Testis (tissue), 2 donors: ENCODE measurements at regions not wholly inside any gene's neighbourhood (a gene's known extent, or its start where the extent isn't known, plus 50 kb on each side); places are given as distances from the start of the nearest gene placed in this dataset.

Experiments used
- DNase-seq: peaks from one replicate; pipeline ENCODE4 v3.0.0-alpha.2; 2019
- H3K27ac ChIP-seq, 2 donors: fragments of 200-600 bp; sonication (generic); one replicate each; pipeline ENCODE4 v1.5.1; 2019
- H3K27me3 ChIP-seq: fragments of 200-600 bp; sonication (generic); one replicate; pipeline ENCODE4 v1.5.1; 2019
- H3K36me3 ChIP-seq: fragments of 200-600 bp; sonication (generic); one replicate; pipeline ENCODE4 v1.5.1; 2017; ENCODE audit warnings: low read depth; ENCODE audit errors: missing control alignments
- H3K4me1 ChIP-seq: fragments of 200-600 bp; sonication (generic); one replicate; pipeline ENCODE4 v1.5.1; 2019
- H3K4me3 ChIP-seq, 2 donors: fragments of 200-600 bp; sonication (generic); one replicate each; pipeline ENCODE4 v1.5.1; 2017 to 2019
- H3K9me3 ChIP-seq: fragments of 200-600 bp; sonication (generic); one replicate; pipeline ENCODE4 v1.5.1; 2017
- POLR2A ChIP-seq: fragments of 450-650 bp; IDR thresholded peaks from one replicate; pipeline ENCODE4 v1.6.1; 2017; ENCODE audit warnings: antibody characterized with exemption, mild to moderate bottlenecking, moderate library complexity
- WGBS, 2 donors: methylation state at CpG; one replicate each; pipeline ENCODE4 v1.1.5; 2018; 5-methylcytosine and 5-hydroxymethylcytosine counted together
- intact Hi-C: fragments of 100-400 bp; cut with DNase I; formaldehyde crosslinking; loops from one replicate; pipeline ENCODE4 v1.15.1; 2023; ENCODE audit warnings: low total_unique reads
- TF ChIP-seq, protein P1 (sequence below), 3 experiments: fragments of 450-650 bp in 2 of 3; fragments of 200-600 bp in 1 of 3; sonication (generic) in 1 of 3; IDR thresholded peaks; one replicate each; pipeline ENCODE4 v1.5.1; 2016 to 2019; ENCODE audit warnings: antibody characterized with exemption in 3 of 3, mild to moderate bottlenecking in 2 of 3, moderate library complexity in 1 of 3

- no peaks in the 10 kb centered on the region for H3K27me3 ChIP-seq
- H3K4me1 ChIP-seq = no peaks in the 10 kb centered on the region
- H3K9me3 ChIP-seq = no peaks in the 10 kb centered on the region
- H3K36me3 ChIP-seq = no peaks in the 10 kb centered on the region
- TF ChIP-seq POLR2A = no peak
- TF ChIP-seq, protein P1, sequence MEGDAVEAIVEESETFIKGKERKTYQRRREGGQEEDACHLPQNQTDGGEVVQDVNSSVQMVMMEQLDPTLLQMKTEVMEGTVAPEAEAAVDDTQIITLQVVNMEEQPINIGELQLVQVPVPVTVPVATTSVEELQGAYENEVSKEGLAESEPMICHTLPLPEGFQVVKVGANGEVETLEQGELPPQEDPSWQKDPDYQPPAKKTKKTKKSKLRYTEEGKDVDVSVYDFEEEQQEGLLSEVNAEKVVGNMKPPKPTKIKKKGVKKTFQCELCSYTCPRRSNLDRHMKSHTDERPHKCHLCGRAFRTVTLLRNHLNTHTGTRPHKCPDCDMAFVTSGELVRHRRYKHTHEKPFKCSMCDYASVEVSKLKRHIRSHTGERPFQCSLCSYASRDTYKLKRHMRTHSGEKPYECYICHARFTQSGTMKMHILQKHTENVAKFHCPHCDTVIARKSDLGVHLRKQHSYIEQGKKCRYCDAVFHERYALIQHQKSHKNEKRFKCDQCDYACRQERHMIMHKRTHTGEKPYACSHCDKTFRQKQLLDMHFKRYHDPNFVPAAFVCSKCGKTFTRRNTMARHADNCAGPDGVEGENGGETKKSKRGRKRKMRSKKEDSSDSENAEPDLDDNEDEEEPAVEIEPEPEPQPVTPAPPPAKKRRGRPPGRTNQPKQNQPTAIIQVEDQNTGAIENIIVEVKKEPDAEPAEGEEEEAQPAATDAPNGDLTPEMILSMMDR (IDR thresholded peaks at IDR 0.05) = no peak
- no peak for DNase-seq
- WGBS, 2 donors = 94% methylated on average over 7 to 10 of the region's 10 CpGs
- H3K27ac ChIP-seq = no peak overlapping the region
- intact Hi-C loops = no loop called here
- no peak overlapping the region for H3K4me3 ChIP-seq
These were observed 1074.3 kb downstream of the BRD1 start for GRCh38 chr22:48753381-48753730.

DNA sequence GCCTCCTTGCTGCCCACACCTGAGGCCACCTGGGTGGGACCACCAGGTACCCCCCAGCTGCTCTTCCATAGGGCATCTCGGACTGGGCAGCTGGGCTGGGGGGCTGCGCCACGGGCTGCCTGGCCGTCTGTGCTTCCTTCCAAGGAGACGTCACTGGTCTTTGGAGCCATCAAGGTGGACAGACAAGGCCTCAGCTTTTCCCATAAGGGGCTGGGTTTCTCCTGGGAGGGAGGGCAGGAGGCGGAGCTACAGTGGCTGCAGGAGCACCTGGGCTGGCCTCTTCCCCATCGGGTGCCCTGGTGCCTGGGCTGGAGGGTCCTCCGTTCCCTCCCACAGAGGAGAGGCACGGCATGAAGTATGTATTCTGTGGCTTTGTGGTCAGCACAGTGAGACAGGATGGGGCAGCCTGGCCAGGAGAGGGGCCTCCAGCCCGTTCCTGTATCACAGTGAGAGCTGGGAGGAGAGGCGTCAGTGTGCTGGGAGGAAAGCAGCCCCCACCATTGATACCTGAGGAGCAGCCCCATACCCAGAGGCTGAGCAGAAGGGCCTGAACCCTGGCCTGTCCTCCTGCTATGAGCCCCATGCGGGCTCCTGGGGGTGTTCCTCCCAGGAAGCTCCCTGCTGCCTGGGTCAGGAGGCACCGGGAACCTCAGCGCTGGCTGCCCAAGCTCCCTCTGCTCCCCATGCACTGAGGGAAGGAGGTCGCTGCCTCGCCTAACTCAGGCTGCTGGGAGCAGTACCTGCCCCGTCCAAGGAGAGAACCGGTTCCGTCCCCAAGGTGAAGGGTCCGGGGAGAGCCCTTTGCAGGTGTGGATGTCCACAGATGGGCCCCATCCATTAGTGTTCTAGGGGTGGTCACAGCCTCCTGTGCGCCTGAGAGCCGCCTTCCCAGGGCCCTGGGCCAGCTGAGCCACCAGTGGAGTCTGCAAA lies 1075.0 kb downstream of the BRD1 start:
- no peak overlapping the region for H3K27ac ChIP-seq
- intact Hi-C loops = no loop called here
- H3K27me3 ChIP-seq = no peaks in the 10 kb centered on the region
- no peak for TF ChIP-seq POLR2A
- TF ChIP-seq, protein P1 (IDR thresholded peaks at IDR 0.05) = no peak
- H3K9me3 ChIP-seq = no peaks in the 10 kb centered on the region
- DNase-seq = peak; percentile 7
- 84 to 86% methylated on average over 6 to 14 of the region's 22 CpGs for WGBS, 2 donors
- no peak overlapping the region for H3K4me3 ChIP-seq
- H3K36me3 ChIP-seq = no peaks in the 10 kb centered on the region
- no peaks in the 10 kb centered on the region for H3K4me1 ChIP-seq

DNA sequence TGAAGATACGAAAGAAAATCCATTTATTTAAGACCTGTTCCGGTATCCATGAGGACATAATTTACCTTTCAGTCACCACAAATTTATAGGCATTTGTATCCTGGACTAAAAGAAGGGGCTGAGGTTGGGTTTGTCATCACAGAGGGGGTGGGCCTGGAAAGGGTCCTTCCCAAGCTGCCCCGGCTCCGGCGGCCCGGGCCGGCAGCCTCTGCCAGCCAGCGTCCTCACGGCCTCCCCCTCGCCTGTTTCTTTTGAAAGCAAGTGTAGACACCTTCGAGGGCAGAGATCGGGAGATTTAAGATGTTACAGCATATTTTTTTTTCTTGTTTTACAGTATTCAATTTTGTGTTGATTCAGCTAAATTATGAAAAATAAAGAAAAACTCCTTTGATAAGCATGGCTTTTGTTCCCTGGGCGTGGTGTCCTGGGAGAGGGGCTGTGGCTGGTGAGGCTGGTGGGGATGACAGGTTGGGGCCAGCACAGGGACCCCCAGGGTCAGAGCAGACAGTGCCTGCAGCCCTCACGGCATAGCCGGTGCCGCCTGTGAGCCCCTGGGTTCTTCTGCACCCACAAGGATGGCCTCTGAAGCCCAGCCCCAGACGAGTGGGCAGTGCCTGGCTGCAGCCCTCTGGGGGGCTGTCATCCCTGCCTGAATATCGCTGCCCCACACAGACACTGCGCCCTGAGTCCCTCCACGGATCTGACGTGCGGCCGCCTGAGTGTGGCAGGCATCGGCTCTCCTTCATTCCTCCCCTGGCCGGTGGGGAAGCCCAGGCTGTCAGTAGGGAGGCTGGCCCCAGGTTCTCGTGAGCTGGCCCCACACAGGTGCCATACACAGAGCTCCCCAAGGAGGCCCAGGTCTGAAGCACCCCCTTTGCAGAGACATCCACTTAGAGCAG lies 1075.9 kb downstream of the BRD1 start:
- TF ChIP-seq, protein P1 (IDR thresholded peaks at IDR 0.05) = no peak
- TF ChIP-seq POLR2A = no peak
- H3K9me3 ChIP-seq = no peaks in the 10 kb centered on the region
- intact Hi-C loops = no loop called here
- peak; percentile 9 for DNase-seq
- no peak overlapping the region for H3K4me3 ChIP-seq
- 86 to 89% methylated on average over 19 to 25 of the region's 26 CpGs for WGBS, 2 donors
- H3K27ac ChIP-seq = no peak overlapping the region
- no peaks in the 10 kb centered on the region for H3K4me1 ChIP-seq
- no peaks in the 10 kb centered on the region for H3K27me3 ChIP-seq
- H3K36me3 ChIP-seq = no peaks in the 10 kb centered on the region

DNA sequence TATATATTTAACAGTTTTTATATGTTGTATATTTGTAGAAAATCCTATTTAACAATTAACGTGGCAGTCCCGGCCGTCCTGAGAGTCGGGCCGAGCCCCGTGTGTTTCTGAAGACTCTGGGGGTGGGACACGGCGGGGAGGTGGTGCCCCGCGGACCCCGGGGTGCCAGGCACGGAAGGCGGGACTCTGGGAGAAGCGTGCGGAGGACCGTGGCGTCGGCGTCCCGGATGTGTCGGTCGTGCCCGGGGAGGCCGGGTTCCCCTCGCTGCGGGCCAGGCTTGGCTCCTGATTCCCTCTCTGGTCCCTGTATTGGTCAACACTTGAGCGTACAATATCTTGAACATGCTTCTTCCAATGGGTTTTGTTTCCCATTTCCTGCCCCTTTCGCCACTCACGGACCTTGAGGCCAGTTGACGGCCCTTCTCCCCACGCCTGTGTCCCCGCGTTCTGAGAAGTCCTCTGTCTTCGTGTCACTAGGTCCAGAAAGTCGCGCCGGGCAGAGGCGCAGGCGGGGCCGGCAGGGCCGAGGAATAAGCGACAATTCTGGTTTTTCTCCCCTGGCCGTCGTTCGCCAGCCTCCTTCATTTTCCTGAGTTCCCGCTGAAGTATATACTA lies 1076.7 kb downstream of the BRD1 start:
- no peaks in the 10 kb centered on the region for H3K27me3 ChIP-seq
- no peak for TF ChIP-seq POLR2A
- TF ChIP-seq, protein P1 (IDR thresholded peaks at IDR 0.05) = no peak
- peak; percentile 5 for DNase-seq

More for the DNA sequence above, 1076.7 kb downstream of the BRD1 start:
- Histone ChIP-seq H3K4me3 (no peak overlapping the region), H3K4me1 (no peaks in the 10 kb centered on the region), H3K9me3 (no peaks in the 10 kb centered on the region), H3K27ac (no peak overlapping the region), H3K36me3 (no peaks in the 10 kb centered on the region)
- intact Hi-C loops = no loop called here
- 96% methylated on average over 40 to 46 of the region's 46 CpGs for WGBS, 2 donors
